GM12872 (cell line): ENCODE measurements at regions not wholly inside any gene's neighbourhood (a gene's known extent, or its start where the extent isn't known, plus 50 kb on each side); places are given as distances from the start of the nearest gene placed in this dataset.

Source experiments
- CTCF ChIP-seq: IDR thresholded peaks from 3 replicates; pipeline ENCODE4 v1.5.1; 2011; ENCODE audit warnings: low read depth, mild to moderate bottlenecking, low read length, moderate library complexity; ENCODE audit not compliant: insufficient read depth

- TF ChIP-seq CTCF = no peak
These were observed 293.2 kb upstream of the SEMA3D start for GRCh38 chr7:85479918-85480643.

DNA sequence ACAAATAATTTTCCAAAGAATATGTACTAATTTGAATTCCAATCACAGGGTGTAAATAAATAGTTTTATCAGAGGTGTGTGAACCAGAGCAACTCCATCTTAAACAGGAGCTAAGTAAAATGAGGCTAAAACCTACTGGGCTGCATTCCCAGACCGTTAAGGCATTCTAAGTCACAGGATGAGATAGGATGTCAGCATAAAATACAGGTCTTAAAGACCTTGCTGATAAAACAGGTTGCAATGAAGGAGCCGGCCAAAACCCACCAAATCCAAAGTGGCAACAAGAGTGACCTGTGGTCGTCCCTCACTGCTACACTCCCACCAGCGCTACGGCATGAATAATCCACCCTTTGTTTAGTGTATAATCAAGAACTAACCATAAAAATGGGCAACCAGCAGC lies 291.7 kb upstream of the SEMA3D start:
- no peak for TF ChIP-seq CTCF

- no peak for TF ChIP-seq CTCF
These were observed 288.6 kb upstream of the SEMA3D start for GRCh38 chr7:85475476-85475875.

DNA sequence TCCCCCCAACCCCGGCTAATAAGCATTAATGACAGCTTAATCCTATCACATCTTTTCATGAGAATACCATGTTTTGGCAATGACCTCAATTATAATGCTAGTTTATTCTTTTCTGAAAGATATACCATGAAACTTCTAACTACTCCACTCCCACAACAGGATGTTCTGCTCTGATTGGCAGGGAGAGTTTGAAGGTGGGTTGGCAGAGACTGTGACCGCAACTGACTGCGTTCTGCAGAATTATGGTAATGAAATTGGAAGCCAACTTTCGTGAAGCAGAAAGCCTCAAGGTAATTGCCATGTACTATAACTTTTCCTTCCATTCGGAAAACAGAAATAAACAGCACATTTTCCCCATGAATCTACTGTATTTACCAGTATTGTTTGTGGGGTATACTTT lies 288.2 kb upstream of the SEMA3D start:
- TF ChIP-seq CTCF = no peak

DNA sequence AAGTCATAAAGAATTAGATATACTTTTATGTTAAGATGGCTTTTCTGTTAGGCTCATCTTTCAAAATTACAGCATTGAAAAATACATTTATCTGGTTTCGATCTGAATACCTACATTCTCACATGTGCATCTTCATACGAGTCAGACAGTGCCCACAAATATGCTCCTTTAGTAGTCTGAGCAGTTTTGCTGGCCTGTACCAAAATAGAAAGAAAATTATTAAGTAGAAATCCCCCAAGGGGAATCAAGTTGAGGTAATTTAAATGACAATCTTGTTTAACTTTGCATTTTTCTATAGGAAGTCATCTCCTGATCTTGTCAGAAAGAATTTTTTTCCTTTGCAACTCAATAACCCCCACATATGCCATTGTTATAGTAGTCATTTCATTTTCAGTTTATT lies 287.4 kb upstream of the SEMA3D start:
- TF ChIP-seq CTCF = no peak

DNA sequence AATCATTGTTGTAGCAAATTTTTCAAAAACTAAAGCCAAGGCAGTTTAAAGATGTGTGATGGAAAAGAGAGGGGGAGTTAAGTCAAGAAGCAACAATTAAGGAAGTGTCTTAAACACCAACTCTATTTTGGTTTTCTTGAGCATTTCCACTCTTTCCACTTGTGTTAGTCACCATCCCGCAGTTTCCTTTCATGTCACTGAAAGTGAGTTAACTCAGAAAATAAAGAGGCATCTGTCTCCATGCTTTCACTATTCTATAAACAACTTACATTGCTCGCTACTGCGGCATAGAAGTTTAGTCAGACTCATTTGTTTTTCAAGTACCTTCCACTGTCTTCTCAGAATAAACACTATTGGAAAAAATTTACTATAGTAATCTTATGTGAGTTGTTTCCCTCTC lies 284.9 kb upstream of the SEMA3D start:
- no peak for TF ChIP-seq CTCF

- no peak for TF ChIP-seq CTCF
These were observed 284.5 kb upstream of the SEMA3D start for GRCh38 chr7:85471307-85471706.
